HL-60 (cell line): ENCODE measurements at regions not wholly inside any gene's neighbourhood (a gene's known extent, or its start where the extent isn't known, plus 50 kb on each side); places are given as distances from the start of the nearest gene placed in this dataset.
"Not testable (repeated sequence)": the region's sequence is repeated elsewhere in the genome, so short reads cannot be mapped to it uniquely, and the experiment has no call there.

Source experiments
- DNase-seq, 2 experiments: peaks; one replicate each; pipeline ENCODE4 v3.0.0-alpha.2; 2010 to 2020; ENCODE audit warnings: low read depth in 1 of 2, low spot score in 1 of 2
- H3K27ac ChIP-seq: fragments of 250-450 bp; sonication (Bioruptor Pico); replicated peaks from 2 replicates; pipeline ENCODE4 v1.5.1; 2020; ENCODE audit warnings: mild to moderate bottlenecking, moderate library complexity
- H3K27me3 ChIP-seq: fragments of 250-450 bp; sonication (Bioruptor Pico); 2 replicates; pipeline ENCODE4 v1.5.1; 2021; ENCODE audit warnings: mild to moderate bottlenecking, moderate library complexity; ENCODE audit not compliant: insufficient read depth, poor library complexity, severe bottlenecking
- H3K4me3 ChIP-seq: replicated peaks from 2 replicates; pipeline ENCODE4 v1.5.1; 2011; ENCODE audit warnings: mild to moderate bottlenecking, control low read depth, low read length; ENCODE audit not compliant: insufficient read depth
- CTCF ChIP-seq: IDR thresholded peaks from one replicate; pipeline ENCODE4 v1.5.1; 2011; ENCODE audit warnings: low read length, control low read depth, inconsistent platforms; ENCODE audit not compliant: insufficient read depth
- GABPA ChIP-seq: IDR thresholded peaks from 2 replicates; pipeline ENCODE4 v1.6.1; 2012; ENCODE audit warnings: low read depth
- POLR2AphosphoS5 ChIP-seq: IDR thresholded peaks from 2 replicates; pipeline ENCODE4 v1.6.1; 2012; ENCODE audit warnings: low read depth
- REST ChIP-seq: IDR thresholded peaks from 2 replicates; pipeline ENCODE4 v1.6.1; 2012; ENCODE audit warnings: low read depth; ENCODE audit not compliant: insufficient replicate concordance
- SPI1 ChIP-seq: IDR thresholded peaks from 2 replicates; pipeline ENCODE4 v1.6.1; 2012; ENCODE audit warnings: low read depth, mild to moderate bottlenecking, borderline replicate concordance

GRCh38 chr3:118146658-118147375, 887.8 kb downstream of the IGSF11 start:
- no peak overlapping the region for H3K27ac ChIP-seq
- H3K27me3 ChIP-seq: no peaks in the 10 kb centered on the region

GRCh38 chr3:118151164-118151563, 883.5 kb downstream of the IGSF11 start:
- Histone ChIP-seq H3K4me3 (no peak overlapping the region), H3K27me3 (no peaks in the 10 kb centered on the region), H3K27ac (no peak overlapping the region)
- no peak for TF ChIP-seq REST
- no peak for DNase-seq

More at GRCh38 chr3:118146658-118147375, 887.8 kb downstream of the IGSF11 start:
- TF ChIP-seq GABPA (no peak), SPI1 (no peak), CTCF (no peak), POLR2AphosphoS5 (no peak), REST (no peak)
- H3K4me3 ChIP-seq: no peak overlapping the region
- no peak for DNase-seq

- not testable (repeated sequence) for H3K27me3 ChIP-seq, H3K4me3 ChIP-seq, H3K27ac ChIP-seq, DNase-seq
These were observed 871.7 kb downstream of the IGSF11 start for GRCh38 chr3:118162627-118163588.

GRCh38 chr3:118165413-118165812, 869.2 kb downstream of the IGSF11 start:
- no peak for DNase-seq
- no peak for TF ChIP-seq CTCF
- no peak for TF ChIP-seq REST
- no peak for TF ChIP-seq GABPA
- TF ChIP-seq SPI1: no peak
- no peak for TF ChIP-seq POLR2AphosphoS5
- H3K27me3 ChIP-seq: no peaks in the 10 kb centered on the region

More at GRCh38 chr3:118165413-118165812, 869.2 kb downstream of the IGSF11 start:
- Histone ChIP-seq H3K4me3 (no peak overlapping the region), H3K27ac (no peak overlapping the region)
